Right atrium auricular region (tissue), 2 donors: ENCODE measurements at regions not wholly inside any gene's neighbourhood (a gene's known extent, or its start where the extent isn't known, plus 50 kb on each side); places are given as distances from the start of the nearest gene placed in this dataset.

Experiments used
- DNase-seq: peaks from one replicate; pipeline ENCODE4 v3.0.0-alpha.2; 2019; ENCODE audit warnings: low spot score
- H3K27ac ChIP-seq, 2 donors: fragments of 200-600 bp; sonication (generic); 1 replicate in 1 of 2; 2 replicates in 1 of 2; pipeline ENCODE4 v1.5.1; 2016 to 2019
- H3K27me3 ChIP-seq, 2 donors: fragments of 200-600 bp; sonication (generic); one replicate each; pipeline versions ENCODE4 v1.5.1 to v1.6.0; 2017 to 2019
- H3K36me3 ChIP-seq: fragments of 200-600 bp; sonication (generic); one replicate; pipeline ENCODE4 v1.5.1; 2016
- H3K4me1 ChIP-seq, 2 donors: fragments of 200-600 bp; sonication (generic); one replicate each; pipeline versions ENCODE4 v1.5.1 to v1.6.0; 2017 to 2019
- H3K4me3 ChIP-seq, 2 donors: fragments of 200-600 bp; sonication (generic); 1 replicate in 1 of 2; 2 replicates in 1 of 2; pipeline ENCODE4 v1.5.1; 2017 to 2019; ENCODE audit warnings: mild to moderate bottlenecking in 1 of 2, moderate library complexity in 1 of 2
- H3K9me3 ChIP-seq, 2 donors: fragments of 200-600 bp; sonication (generic); one replicate each; pipeline ENCODE4 v1.5.1; 2019
- CTCF ChIP-seq, 2 donors: fragments of 200-600 bp; sonication (generic); IDR thresholded peaks; one replicate each; pipeline ENCODE4 v1.5.1; 2019; ENCODE audit warnings: antibody characterized with exemption in 2 of 2

- TF ChIP-seq CTCF (IDR thresholded peaks at IDR 0.05): no peak
- H3K4me1 ChIP-seq: no peaks in the 10 kb centered on the region
- H3K36me3 ChIP-seq: no peaks in the 10 kb centered on the region
- H3K27me3 ChIP-seq: no peaks in the 10 kb centered on the region
- no peak overlapping the region for H3K27ac ChIP-seq
- H3K4me3 ChIP-seq: no peak overlapping the region
- no peak for DNase-seq
- H3K9me3 ChIP-seq: no peaks in the 10 kb centered on the region
Observed at GRCh38 chr10:61081301-61081700, 137.3 kb upstream of the RHOBTB1 start.

- Histone ChIP-seq H3K36me3 (no peaks in the 10 kb centered on the region), H3K27me3 (no peaks in the 10 kb centered on the region), H3K4me3 (no peak overlapping the region), H3K9me3 (no peaks in the 10 kb centered on the region), H3K27ac (no peak overlapping the region), H3K4me1 (no peaks in the 10 kb centered on the region)
- TF ChIP-seq CTCF (IDR thresholded peaks at IDR 0.05): no peak
- no peak for DNase-seq
Observed at GRCh38 chr10:61078542-61079275, 134.7 kb upstream of the RHOBTB1 start.

GRCh38 chr10:61076572-61077114, 132.7 kb upstream of the RHOBTB1 start:
- no peak for TF ChIP-seq CTCF (IDR thresholded peaks at IDR 0.05)
- Histone ChIP-seq H3K27me3 (no peaks in the 10 kb centered on the region), H3K36me3 (no peaks in the 10 kb centered on the region), H3K4me3 (no peak overlapping the region), H3K4me1 (no peaks in the 10 kb centered on the region), H3K9me3 (no peaks in the 10 kb centered on the region), H3K27ac (no peak overlapping the region)
- DNase-seq: no peak

GRCh38 chr10:61073391-61073790, 129.4 kb upstream of the RHOBTB1 start:
- no peak for TF ChIP-seq CTCF (IDR thresholded peaks at IDR 0.05)
- no peaks in the 10 kb centered on the region for H3K4me1 ChIP-seq
- no peak for DNase-seq
- H3K27me3 ChIP-seq: no peaks in the 10 kb centered on the region
- H3K27ac ChIP-seq: no peak overlapping the region
- no peaks in the 10 kb centered on the region for H3K9me3 ChIP-seq
- no peaks in the 10 kb centered on the region for H3K36me3 ChIP-seq
- H3K4me3 ChIP-seq: no peak overlapping the region

- no peaks in the 10 kb centered on the region for H3K4me1 ChIP-seq
- H3K9me3 ChIP-seq: no peaks in the 10 kb centered on the region
- no peak for DNase-seq
- H3K4me3 ChIP-seq: no peak overlapping the region
- no peak for TF ChIP-seq CTCF (IDR thresholded peaks at IDR 0.05)
- H3K27me3 ChIP-seq: no peaks in the 10 kb centered on the region
- H3K36me3 ChIP-seq: no peaks in the 10 kb centered on the region
- no peak overlapping the region for H3K27ac ChIP-seq
Observed at GRCh38 chr10:61071580-61071979, 127.6 kb upstream of the RHOBTB1 start.

GRCh38 chr10:61068471-61068870, 124.5 kb upstream of the RHOBTB1 start:
- Histone ChIP-seq H3K4me1 (no peaks in the 10 kb centered on the region), H3K36me3 (no peaks in the 10 kb centered on the region), H3K27me3 (no peaks in the 10 kb centered on the region), H3K4me3 (no peak overlapping the region), H3K27ac (no peak overlapping the region), H3K9me3 (no peaks in the 10 kb centered on the region)
- TF ChIP-seq CTCF (IDR thresholded peaks at IDR 0.05): no peak
- no peak for DNase-seq
